GM23338 (cell line): ENCODE measurements at regions not wholly inside any gene's neighbourhood (a gene's known extent, or its start where the extent isn't known, plus 50 kb on each side); places are given as distances from the start of the nearest gene placed in this dataset.

Experiments used
- ATAC-seq: fragments of 200-7000 bp; cut with Tn5 transposase; 3 replicates; pipeline ENCODE4 v1.9.1; 2020
- DNase-seq: peaks from one replicate; pipeline ENCODE4 v3.0.0-alpha.2; 2015; ENCODE audit warnings: low spot score
- H2AFZ ChIP-seq: fragments of 200-600 bp; sonication (generic); 2 replicates; pipeline ENCODE4 v1.8.0; 2016; ENCODE audit warnings: antibody characterized with exemption, mild to moderate bottlenecking, moderate library complexity
- H3F3A ChIP-seq: fragments of 200-600 bp; sonication (generic); replicated peaks from 2 replicates; pipeline ENCODE4 v1.8.0; 2017; ENCODE audit warnings: antibody characterized with exemption, mixed run types, low read depth
- H3K27ac ChIP-seq: fragments of 200-600 bp; sonication (generic); 2 replicates; pipeline ENCODE4 v1.6.1; 2016; ENCODE audit warnings: low read depth
- H3K27me3 ChIP-seq: fragments of 200-600 bp; sonication (generic); 2 replicates; pipeline ENCODE4 v1.8.0; 2016; ENCODE audit warnings: mild to moderate bottlenecking, mixed run types, moderate library complexity; ENCODE audit not compliant: insufficient read depth
- H3K36me3 ChIP-seq: fragments of 200-600 bp; sonication (generic); 2 replicates; pipeline ENCODE4 v1.8.0; 2016; ENCODE audit warnings: mild to moderate bottlenecking; ENCODE audit not compliant: insufficient read depth
- H3K4me1 ChIP-seq: fragments of 200-600 bp; sonication (generic); 2 replicates; pipeline ENCODE4 v1.8.0; 2016; ENCODE audit warnings: mild to moderate bottlenecking, moderate library complexity; ENCODE audit not compliant: insufficient read depth
- H3K4me2 ChIP-seq: fragments of 200-600 bp; sonication (generic); 2 replicates; pipeline ENCODE4 v1.7.1; 2017; ENCODE audit warnings: mixed run types
- H3K4me3 ChIP-seq: fragments of 200-600 bp; sonication (generic); 2 replicates; pipeline ENCODE4 v1.6.1; 2016; ENCODE audit warnings: mixed run types
- H3K79me2 ChIP-seq: fragments of 200-600 bp; sonication (generic); replicated peaks from 2 replicates; pipeline ENCODE4 v1.8.0; 2017; ENCODE audit warnings: mild to moderate bottlenecking; ENCODE audit not compliant: insufficient read depth
- H3K9me2 ChIP-seq: fragments of 200-600 bp; sonication (generic); 2 replicates; pipeline ENCODE4 v1.8.0; 2017; ENCODE audit not compliant: insufficient read depth
- H4K20me1 ChIP-seq: fragments of 200-600 bp; sonication (generic); replicated peaks from 2 replicates; pipeline ENCODE4 v1.8.0; 2017; ENCODE audit warnings: mild to moderate bottlenecking; ENCODE audit not compliant: insufficient read depth
- H3K27ac Mint-ChIP-seq: 2 replicates; pipeline ENCODE4 v1.8.0; 2020; ENCODE audit warnings: inconsistent platforms, mild to moderate bottlenecking, moderate library complexity, mixed read lengths
- H3K27me3 Mint-ChIP-seq: 3 replicates; pipeline ENCODE4 v1.8.0; 2022; ENCODE audit warnings: low read depth, mild to moderate bottlenecking, moderate library complexity, mixed read lengths, inconsistent platforms; ENCODE audit not compliant: insufficient read depth, poor library complexity
- H3K36me3 Mint-ChIP-seq: 3 replicates; pipeline ENCODE4 v1.8.0; 2021; ENCODE audit warnings: low read depth, mild to moderate bottlenecking, inconsistent platforms, moderate library complexity, mixed read lengths
- H3K4me1 Mint-ChIP-seq: 3 replicates; pipeline ENCODE4 v1.8.0; 2020; ENCODE audit warnings: mild to moderate bottlenecking, inconsistent platforms, mixed read lengths
- H3K4me3 Mint-ChIP-seq: 3 replicates; pipeline ENCODE4 v1.8.0; 2021; ENCODE audit warnings: moderate library complexity, mild to moderate bottlenecking, inconsistent platforms, mixed read lengths
- H3K9me3 Mint-ChIP-seq: 3 replicates; pipeline ENCODE4 v1.8.0; 2020; ENCODE audit warnings: moderate library complexity, mild to moderate bottlenecking, inconsistent platforms, mixed read lengths
- EZH2phosphoT487 ChIP-seq: fragments of 200-600 bp; sonication (generic); IDR thresholded peaks from one replicate; pipeline ENCODE4 v1.8.1; 2018; ENCODE audit warnings: antibody characterized with exemption; ENCODE audit not compliant: unreplicated experiment
- JUNB ChIP-seq: IDR thresholded peaks from one replicate; pipeline ENCODE4 v1.6.1; 2016; ENCODE audit warnings: antibody characterized with exemption; ENCODE audit not compliant: unreplicated experiment
- POLR2AphosphoS5 ChIP-seq: IDR thresholded peaks from 2 replicates; pipeline ENCODE4 v1.6.1; 2016; ENCODE audit warnings: antibody characterized with exemption, low read depth
- REST ChIP-seq: IDR thresholded peaks from one replicate; pipeline ENCODE4 v1.6.1; 2018; ENCODE audit warnings: antibody characterized with exemption; ENCODE audit not compliant: unreplicated experiment
- ZNF331 ChIP-seq: fragments of 250-450 bp; sonication (Bioruptor Pico); IDR thresholded peaks from 2 replicates; pipeline ENCODE4 v1.5.0; 2020; ENCODE audit warnings: low read depth, mild to moderate bottlenecking, moderate library complexity
- ZNF462 ChIP-seq: fragments of 250-450 bp; sonication (Bioruptor Pico); IDR thresholded peaks from 2 replicates; pipeline ENCODE4 v1.5.0; 2020; ENCODE audit warnings: mild to moderate bottlenecking, moderate library complexity
- TF ChIP-seq, protein P1 (sequence below), 2 experiments: fragments of 200-600 bp in 1 of 2; sonication (generic) in 1 of 2; conservative IDR thresholded peaks; 2 replicates each; pipeline versions ENCODE4 v1.5.1 to v1.6.1; 2016 to 2017; ENCODE audit warnings: antibody characterized with exemption in 2 of 2, low read depth in 2 of 2, mild to moderate bottlenecking in 2 of 2, moderate library complexity in 1 of 2
- TF ChIP-seq, protein P2 (sequence below): IDR thresholded peaks from 2 replicates; pipeline ENCODE4 v1.6.1; 2016; ENCODE audit warnings: antibody characterized with exemption

DNA sequence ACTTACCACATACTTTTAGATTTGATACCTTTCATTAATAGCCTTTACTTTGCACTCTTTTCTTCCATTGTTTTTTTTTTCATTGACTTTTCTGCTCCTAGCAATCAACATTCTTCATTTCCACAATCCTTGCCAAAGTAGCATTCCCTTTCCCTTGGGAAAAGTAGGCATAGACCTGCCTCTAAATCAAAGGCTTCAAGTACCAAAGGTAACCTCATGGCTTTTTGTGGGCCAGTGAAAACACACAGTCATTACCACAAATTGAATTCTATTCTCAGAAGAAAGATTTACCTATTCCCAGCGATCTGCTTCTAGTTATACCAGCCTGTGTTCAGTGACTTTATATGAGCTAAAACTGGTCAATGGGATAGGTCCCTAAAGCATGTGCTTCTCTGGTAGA lies 109.2 kb downstream of the SOCS6 start:
- H2AFZ ChIP-seq = no peak overlapping the region
- H3F3A ChIP-seq = no peaks in the 10 kb centered on the region
- no peaks in the 10 kb centered on the region for H3K27me3 ChIP-seq
- Mint-ChIP-seq H3K27me3 (no peaks in the 10 kb centered on the region), H3K9me3 (no peaks in the 10 kb centered on the region; the same call in 2 of the 3 replicates), H3K4me1 (no peaks in the 10 kb centered on the region), H3K4me3 (no peak overlapping the region), H3K36me3 (no peaks in the 10 kb centered on the region), H3K27ac (no peak overlapping the region)
- H4K20me1 ChIP-seq = no peaks in the 10 kb centered on the region
- no peak overlapping the region for H3K4me3 ChIP-seq
- TF ChIP-seq, protein P1, sequence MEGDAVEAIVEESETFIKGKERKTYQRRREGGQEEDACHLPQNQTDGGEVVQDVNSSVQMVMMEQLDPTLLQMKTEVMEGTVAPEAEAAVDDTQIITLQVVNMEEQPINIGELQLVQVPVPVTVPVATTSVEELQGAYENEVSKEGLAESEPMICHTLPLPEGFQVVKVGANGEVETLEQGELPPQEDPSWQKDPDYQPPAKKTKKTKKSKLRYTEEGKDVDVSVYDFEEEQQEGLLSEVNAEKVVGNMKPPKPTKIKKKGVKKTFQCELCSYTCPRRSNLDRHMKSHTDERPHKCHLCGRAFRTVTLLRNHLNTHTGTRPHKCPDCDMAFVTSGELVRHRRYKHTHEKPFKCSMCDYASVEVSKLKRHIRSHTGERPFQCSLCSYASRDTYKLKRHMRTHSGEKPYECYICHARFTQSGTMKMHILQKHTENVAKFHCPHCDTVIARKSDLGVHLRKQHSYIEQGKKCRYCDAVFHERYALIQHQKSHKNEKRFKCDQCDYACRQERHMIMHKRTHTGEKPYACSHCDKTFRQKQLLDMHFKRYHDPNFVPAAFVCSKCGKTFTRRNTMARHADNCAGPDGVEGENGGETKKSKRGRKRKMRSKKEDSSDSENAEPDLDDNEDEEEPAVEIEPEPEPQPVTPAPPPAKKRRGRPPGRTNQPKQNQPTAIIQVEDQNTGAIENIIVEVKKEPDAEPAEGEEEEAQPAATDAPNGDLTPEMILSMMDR (conservative IDR thresholded peaks at IDR 0.05; ENCODE audit: low read depth in 2 of 2) = no peak
- TF ChIP-seq JUNB (no peak), ZNF462 (CRISPR knock-in tag) (no peak), POLR2AphosphoS5 (no peak), REST (no peak), EZH2phosphoT487 (no peak), ZNF331 (no peak)
- TF ChIP-seq, protein P2, sequence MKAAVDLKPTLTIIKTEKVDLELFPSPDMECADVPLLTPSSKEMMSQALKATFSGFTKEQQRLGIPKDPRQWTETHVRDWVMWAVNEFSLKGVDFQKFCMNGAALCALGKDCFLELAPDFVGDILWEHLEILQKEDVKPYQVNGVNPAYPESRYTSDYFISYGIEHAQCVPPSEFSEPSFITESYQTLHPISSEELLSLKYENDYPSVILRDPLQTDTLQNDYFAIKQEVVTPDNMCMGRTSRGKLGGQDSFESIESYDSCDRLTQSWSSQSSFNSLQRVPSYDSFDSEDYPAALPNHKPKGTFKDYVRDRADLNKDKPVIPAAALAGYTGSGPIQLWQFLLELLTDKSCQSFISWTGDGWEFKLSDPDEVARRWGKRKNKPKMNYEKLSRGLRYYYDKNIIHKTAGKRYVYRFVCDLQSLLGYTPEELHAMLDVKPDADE = no peak
- H3K27ac ChIP-seq = no peak overlapping the region
- ATAC-seq (no peak), DNase-seq (no peak)
- H3K36me3 ChIP-seq = no peaks in the 10 kb centered on the region
- H3K4me1 ChIP-seq = no peaks in the 10 kb centered on the region
- no peaks in the 10 kb centered on the region for H3K9me2 ChIP-seq
- H3K4me2 ChIP-seq = no peak overlapping the region
- no peaks in the 10 kb centered on the region for H3K79me2 ChIP-seq
